Loucy (cell line): ENCODE measurements at regions not wholly inside any gene's neighbourhood (a gene's known extent, or its start where the extent isn't known, plus 50 kb on each side); places are given as distances from the start of the nearest gene placed in this dataset.

Experiments used
- H2AFZ ChIP-seq: fragments of 200-600 bp; sonication (generic); 2 replicates; pipeline ENCODE4 v1.6.0; 2016; ENCODE audit warnings: antibody characterized with exemption, mild to moderate bottlenecking, low read length, moderate library complexity
- H3F3A ChIP-seq: fragments of 200-600 bp; 2 replicates; pipeline ENCODE4 v1.6.0; 2016; ENCODE audit warnings: antibody characterized with exemption, low read depth, mild to moderate bottlenecking
- H3K27me3 ChIP-seq: fragments of 200-600 bp; sonication (generic); 2 replicates; pipeline ENCODE4 v1.6.1; 2014; ENCODE audit warnings: low read length, mild to moderate bottlenecking; ENCODE audit not compliant: insufficient read depth, poor library complexity, severe bottlenecking
- H3K36me3 ChIP-seq: fragments of 200-600 bp; sonication (generic); 2 replicates; pipeline ENCODE4 v1.6.1; 2016; ENCODE audit warnings: low read length; ENCODE audit not compliant: insufficient read depth
- H3K4me1 ChIP-seq: fragments of 200-600 bp; sonication (generic); 2 replicates; pipeline ENCODE4 v1.5.1; 2014; ENCODE audit warnings: low read length, mild to moderate bottlenecking; ENCODE audit not compliant: insufficient read depth, poor library complexity, severe bottlenecking
- H3K4me2 ChIP-seq: fragments of 200-600 bp; sonication (generic); 2 replicates; pipeline ENCODE4 v1.6.0; 2014; ENCODE audit warnings: antibody characterized with exemption, low read length, low read depth, mild to moderate bottlenecking; ENCODE audit not compliant: poor library complexity, severe bottlenecking
- H3K4me3 ChIP-seq: fragments of 200-600 bp; sonication (generic); 2 replicates; pipeline ENCODE4 v1.5.1; 2014; ENCODE audit warnings: low read length, mild to moderate bottlenecking, mixed read lengths; ENCODE audit not compliant: poor library complexity, severe bottlenecking
- H3K79me2 ChIP-seq: fragments of 200-600 bp; sonication (generic); 2 replicates; pipeline ENCODE4 v1.6.1; 2014; ENCODE audit warnings: low read length; ENCODE audit not compliant: insufficient read depth
- H3K9ac ChIP-seq: fragments of 200-600 bp; sonication (generic); 2 replicates; pipeline ENCODE4 v1.6.0; 2014; ENCODE audit warnings: mild to moderate bottlenecking, low read depth, low read length, moderate library complexity; ENCODE audit not compliant: poor library complexity, severe bottlenecking
- H3K9me2 ChIP-seq: fragments of 200-600 bp; sonication (generic); replicated peaks from 2 replicates; pipeline ENCODE4 v1.6.1; 2016; ENCODE audit warnings: low read depth, low read length, mixed read lengths
- H3K9me3 ChIP-seq: fragments of 200-600 bp; sonication (generic); 2 replicates; pipeline ENCODE4 v1.6.1; 2014; ENCODE audit warnings: mild to moderate bottlenecking, antibody characterized with exemption, low read length, low read depth; ENCODE audit not compliant: insufficient read depth
- H4K20me1 ChIP-seq: fragments of 200-600 bp; sonication (generic); 2 replicates; pipeline ENCODE4 v1.6.0; 2014; ENCODE audit warnings: antibody characterized with exemption, low read length, mild to moderate bottlenecking; ENCODE audit not compliant: insufficient read depth, poor library complexity, severe bottlenecking
- CTCF ChIP-seq: fragments of 200-600 bp; sonication (generic); conservative IDR thresholded peaks from 2 replicates; pipeline ENCODE4 v1.5.1; 2014; ENCODE audit warnings: mild to moderate bottlenecking, antibody characterized with exemption, low read length
- EZH2phosphoT487 ChIP-seq: fragments of 200-600 bp; IDR thresholded peaks from 2 replicates; pipeline ENCODE4 v1.6.1; 2018; ENCODE audit warnings: antibody characterized with exemption, mild to moderate bottlenecking, moderate library complexity, borderline replicate concordance

DNA sequence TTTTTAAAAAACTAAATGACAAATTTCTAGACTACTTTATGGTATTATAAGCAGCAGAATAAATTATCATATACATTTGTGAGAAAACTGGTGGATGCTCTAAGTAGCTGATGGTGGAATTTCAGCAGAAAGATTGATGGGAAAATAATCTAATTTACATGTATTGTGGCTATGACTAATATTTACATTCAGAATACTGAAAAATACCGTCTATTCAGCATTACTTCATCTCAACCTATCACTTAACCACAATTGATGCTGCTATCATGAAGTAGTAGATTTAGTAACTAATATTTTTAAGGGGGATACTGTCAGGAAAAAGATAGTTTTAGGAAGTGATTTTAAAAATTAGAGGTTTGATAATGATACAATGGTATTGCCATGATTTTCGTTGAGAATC, 137.9 kb downstream of the IFI44 start:
- H3K79me2 ChIP-seq, result no peaks in the 10 kb centered on the region
- no peaks in the 10 kb centered on the region; the same call in 1 of the 2 replicates for H3K9me3 ChIP-seq
- H4K20me1 ChIP-seq, result no peaks in the 10 kb centered on the region
- no peak overlapping the region for H3K9ac ChIP-seq
- H3K4me1 ChIP-seq, result no peaks in the 10 kb centered on the region
- H2AFZ ChIP-seq, result no peak overlapping the region
- no peaks in the 10 kb centered on the region for H3K27me3 ChIP-seq
- no peak overlapping the region for H3K4me3 ChIP-seq
- H3F3A ChIP-seq, result no peaks in the 10 kb centered on the region
- no peak overlapping the region for H3K4me2 ChIP-seq
- no peak for TF ChIP-seq EZH2phosphoT487
- TF ChIP-seq CTCF, result no peak
- H3K36me3 ChIP-seq, result no peaks in the 10 kb centered on the region
- H3K9me2 ChIP-seq, result no peaks in the 10 kb centered on the region

- no peaks in the 10 kb centered on the region for H3K27me3 ChIP-seq
- TF ChIP-seq EZH2phosphoT487 (no peak), CTCF (no peak)
- no peaks in the 10 kb centered on the region for H3K4me1 ChIP-seq
- H3K9me2 ChIP-seq, result no peaks in the 10 kb centered on the region
- H3K79me2 ChIP-seq, result no peaks in the 10 kb centered on the region
- H3F3A ChIP-seq, result no peaks in the 10 kb centered on the region
- no peak overlapping the region for H2AFZ ChIP-seq
- H4K20me1 ChIP-seq, result no peaks in the 10 kb centered on the region
- H3K9me3 ChIP-seq, result no peaks in the 10 kb centered on the region; the same call in 1 of the 2 replicates
- H3K36me3 ChIP-seq, result no peaks in the 10 kb centered on the region
- no peak overlapping the region for H3K4me2 ChIP-seq
- H3K9ac ChIP-seq, result no peak overlapping the region
- H3K4me3 ChIP-seq, result no peak overlapping the region
Observed at GRCh38 chr1:78790174-78790573, 140.5 kb downstream of the IFI44 start.

GRCh38 chr1:78792756-78793155, 143.1 kb downstream of the IFI44 start:
- Histone ChIP-seq H3K79me2 (no peaks in the 10 kb centered on the region), H3K9me3 (no peaks in the 10 kb centered on the region; the same call in 1 of the 2 replicates), H3K9me2 (no peaks in the 10 kb centered on the region), H3K36me3 (no peaks in the 10 kb centered on the region), H3K9ac (no peak overlapping the region), H3K4me2 (no peak overlapping the region), H3F3A (no peaks in the 10 kb centered on the region), H4K20me1 (no peaks in the 10 kb centered on the region), H3K27me3 (no peaks in the 10 kb centered on the region), H3K4me3 (no peak overlapping the region), H2AFZ (no peak overlapping the region), H3K4me1 (no peaks in the 10 kb centered on the region)
- TF ChIP-seq CTCF (no peak), EZH2phosphoT487 (no peak)
